Mesothelial cell of epicardium (in vitro differentiated cells): ENCODE measurements at regions not wholly inside any gene's neighbourhood (a gene's known extent, or its start where the extent isn't known, plus 50 kb on each side); places are given as distances from the start of the nearest gene placed in this dataset.

Experiments
- DNase-seq, 2 experiments: peaks; one replicate each; pipeline ENCODE4 v3.0.0; 2021; ENCODE audit warnings: low spot score in 2 of 2; ENCODE audit not compliant: unreplicated experiment in 2 of 2
- H3K27ac Mint-ChIP-seq: 2 replicates; pipeline ENCODE4 v1.8.0; 2021; ENCODE audit warnings: mixed read lengths
- H3K27me3 Mint-ChIP-seq: 2 replicates; pipeline ENCODE4 v1.8.0; 2021; ENCODE audit warnings: low read depth, mixed read lengths
- H3K36me3 Mint-ChIP-seq: 2 replicates; pipeline ENCODE4 v1.8.0; 2021; ENCODE audit warnings: mixed read lengths
- H3K4me1 Mint-ChIP-seq: 2 replicates; pipeline ENCODE4 v1.8.0; 2021; ENCODE audit warnings: mixed read lengths
- H3K4me3 Mint-ChIP-seq: 2 replicates; pipeline ENCODE4 v1.8.0; 2021; ENCODE audit warnings: mild to moderate bottlenecking, moderate library complexity, mixed read lengths
- H3K9me3 Mint-ChIP-seq: 2 replicates; pipeline ENCODE4 v1.8.0; 2021; ENCODE audit warnings: mixed read lengths
- TF ChIP-seq, protein P1 (sequence below): fragments of 200-600 bp; sonication (generic); IDR thresholded peaks from one replicate; pipeline ENCODE4 v1.5.0; 2021; ENCODE audit warnings: antibody characterized with exemption; ENCODE audit not compliant: unreplicated experiment

DNA sequence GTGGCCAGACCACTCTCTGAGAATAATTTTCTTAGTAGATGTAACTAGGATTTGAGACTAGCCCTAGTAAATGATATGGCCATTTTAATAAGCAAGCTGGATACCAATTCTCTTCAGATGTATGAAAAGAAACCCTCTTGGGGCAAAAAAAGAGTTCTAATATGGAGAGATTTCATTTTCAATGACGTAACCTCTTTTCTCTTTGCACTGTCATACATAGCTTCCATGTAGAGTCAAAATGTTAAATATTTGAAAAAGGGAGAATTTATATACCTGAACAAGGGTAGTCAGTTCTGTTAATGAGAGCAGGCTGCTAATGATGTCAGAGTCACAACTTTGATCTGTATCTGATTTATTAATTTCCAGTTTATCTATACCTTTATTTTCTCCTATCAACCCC is 120.0 kb downstream of the KBTBD8 start:
- H3K27me3 Mint-ChIP-seq: peaks cover 5% of the 10 kb centered on the region
- TF ChIP-seq, protein P1, sequence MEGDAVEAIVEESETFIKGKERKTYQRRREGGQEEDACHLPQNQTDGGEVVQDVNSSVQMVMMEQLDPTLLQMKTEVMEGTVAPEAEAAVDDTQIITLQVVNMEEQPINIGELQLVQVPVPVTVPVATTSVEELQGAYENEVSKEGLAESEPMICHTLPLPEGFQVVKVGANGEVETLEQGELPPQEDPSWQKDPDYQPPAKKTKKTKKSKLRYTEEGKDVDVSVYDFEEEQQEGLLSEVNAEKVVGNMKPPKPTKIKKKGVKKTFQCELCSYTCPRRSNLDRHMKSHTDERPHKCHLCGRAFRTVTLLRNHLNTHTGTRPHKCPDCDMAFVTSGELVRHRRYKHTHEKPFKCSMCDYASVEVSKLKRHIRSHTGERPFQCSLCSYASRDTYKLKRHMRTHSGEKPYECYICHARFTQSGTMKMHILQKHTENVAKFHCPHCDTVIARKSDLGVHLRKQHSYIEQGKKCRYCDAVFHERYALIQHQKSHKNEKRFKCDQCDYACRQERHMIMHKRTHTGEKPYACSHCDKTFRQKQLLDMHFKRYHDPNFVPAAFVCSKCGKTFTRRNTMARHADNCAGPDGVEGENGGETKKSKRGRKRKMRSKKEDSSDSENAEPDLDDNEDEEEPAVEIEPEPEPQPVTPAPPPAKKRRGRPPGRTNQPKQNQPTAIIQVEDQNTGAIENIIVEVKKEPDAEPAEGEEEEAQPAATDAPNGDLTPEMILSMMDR: no peak
- no peak for DNase-seq
- no peak overlapping the region for H3K27ac Mint-ChIP-seq
- no peaks in the 10 kb centered on the region for H3K9me3 Mint-ChIP-seq
- no peaks in the 10 kb centered on the region for H3K4me1 Mint-ChIP-seq
- no peaks in the 10 kb centered on the region for H3K36me3 Mint-ChIP-seq
- H3K4me3 Mint-ChIP-seq: no peak overlapping the region

DNA sequence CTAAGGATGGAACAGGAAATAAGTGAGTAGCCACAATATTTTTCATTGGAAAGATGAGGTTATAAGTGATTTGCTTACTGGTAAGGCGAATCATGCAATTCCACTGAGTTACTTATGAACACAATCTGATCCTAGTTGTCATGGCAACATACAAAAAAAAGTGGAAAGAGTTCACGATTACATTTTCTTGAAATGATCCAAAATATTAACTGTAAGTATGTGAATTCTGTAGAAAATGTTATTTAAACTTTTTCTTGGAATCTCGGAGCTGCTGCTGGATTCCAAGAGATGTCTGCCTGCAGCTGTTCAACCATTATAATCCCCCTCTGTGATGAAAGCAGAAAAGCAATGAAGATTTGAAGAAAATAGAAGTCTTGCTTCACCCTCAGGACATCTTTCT is 120.5 kb downstream of the KBTBD8 start:
- peaks cover 2% of the 10 kb centered on the region for H3K9me3 Mint-ChIP-seq
- peaks cover 5% of the 10 kb centered on the region for H3K27me3 Mint-ChIP-seq
- no peak overlapping the region for H3K27ac Mint-ChIP-seq
- DNase-seq: no peak
- TF ChIP-seq, protein P1: no peak
- no peak overlapping the region for H3K4me3 Mint-ChIP-seq
- no peaks in the 10 kb centered on the region for H3K36me3 Mint-ChIP-seq
- no peaks in the 10 kb centered on the region for H3K4me1 Mint-ChIP-seq

DNA sequence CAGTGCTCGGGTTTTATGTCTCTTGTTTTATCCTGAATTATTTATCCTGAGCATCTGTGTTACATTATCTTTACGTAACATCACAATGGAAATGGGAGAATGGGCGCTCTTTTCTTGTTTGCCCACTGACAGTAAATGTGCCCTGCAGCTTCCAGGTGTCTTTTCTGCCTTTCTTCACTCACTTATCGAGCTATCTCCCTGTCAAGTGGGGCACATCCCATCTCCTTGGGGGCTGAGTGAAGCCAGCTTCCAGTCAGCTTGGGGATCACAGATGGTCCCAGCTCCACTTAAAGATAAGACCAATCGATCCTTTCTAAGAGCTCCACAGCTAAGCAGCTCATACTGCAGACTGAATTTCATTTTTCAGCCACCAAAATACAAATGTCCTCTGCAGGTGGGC is 125.8 kb downstream of the KBTBD8 start:
- no peak overlapping the region for H3K4me3 Mint-ChIP-seq
- H3K36me3 Mint-ChIP-seq: no peaks in the 10 kb centered on the region
- no peaks in the 10 kb centered on the region for H3K4me1 Mint-ChIP-seq
- H3K27ac Mint-ChIP-seq: no peak overlapping the region
- peaks cover under 1% of the 10 kb centered on the region for H3K27me3 Mint-ChIP-seq
- no peak for DNase-seq
- TF ChIP-seq, protein P1: no peak
- peaks cover 21% of the 10 kb centered on the region for H3K9me3 Mint-ChIP-seq

DNA sequence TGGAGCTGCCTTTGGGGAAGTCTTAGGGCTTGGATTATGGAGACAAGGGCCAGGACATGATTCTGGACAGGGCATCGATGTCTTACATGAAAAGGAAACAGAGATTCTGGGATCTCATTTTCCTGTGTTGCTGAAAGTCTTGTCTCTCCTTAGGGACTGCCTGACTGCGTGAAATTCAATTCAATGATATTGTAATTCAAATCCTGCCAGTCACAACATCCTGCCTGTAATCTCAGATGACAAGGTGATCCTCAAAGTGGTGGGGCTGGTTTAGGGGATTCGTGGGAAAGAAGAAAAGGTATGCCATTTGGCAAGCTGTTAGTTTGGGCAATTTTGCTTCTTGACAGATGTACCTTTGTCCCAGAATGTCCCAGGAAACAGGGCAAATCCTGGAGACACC is 129.1 kb downstream of the KBTBD8 start:
- Mint-ChIP-seq H3K4me3 (no peak overlapping the region), H3K9me3 (peaks cover 21% of the 10 kb centered on the region), H3K36me3 (no peaks in the 10 kb centered on the region), H3K27me3 (no peaks in the 10 kb centered on the region), H3K4me1 (no peaks in the 10 kb centered on the region), H3K27ac (no peak overlapping the region)
- no peak for DNase-seq
- TF ChIP-seq, protein P1: no peak

DNA sequence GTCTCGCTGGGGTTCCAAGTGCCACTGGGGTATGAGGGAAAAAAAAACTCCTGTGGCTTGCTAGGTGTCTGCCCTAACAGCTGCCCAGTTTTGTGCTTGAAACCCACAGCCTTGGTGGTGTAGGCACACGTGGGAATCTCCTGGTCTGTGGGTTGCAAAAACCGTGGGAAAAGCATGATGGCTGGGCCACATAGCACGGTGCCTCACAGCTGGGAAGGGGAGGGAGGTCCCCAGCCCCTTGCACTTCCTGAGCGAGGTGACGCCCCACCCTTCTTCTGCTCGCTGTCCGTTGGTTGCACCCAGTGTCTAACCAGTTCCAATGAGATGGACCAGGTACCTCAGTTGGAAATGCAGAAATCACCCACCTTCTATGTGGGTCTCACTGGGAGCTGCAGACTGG is 144.3 kb downstream of the KBTBD8 start:
- no peak overlapping the region for H3K27ac Mint-ChIP-seq
- H3K9me3 Mint-ChIP-seq: peaks cover 30% of the 10 kb centered on the region
- H3K4me3 Mint-ChIP-seq: no peak overlapping the region
- H3K36me3 Mint-ChIP-seq: peaks cover 4% of the 10 kb centered on the region
- H3K27me3 Mint-ChIP-seq: no peaks in the 10 kb centered on the region
- TF ChIP-seq, protein P1: no peak
- no peaks in the 10 kb centered on the region for H3K4me1 Mint-ChIP-seq
- no peak for DNase-seq

DNA sequence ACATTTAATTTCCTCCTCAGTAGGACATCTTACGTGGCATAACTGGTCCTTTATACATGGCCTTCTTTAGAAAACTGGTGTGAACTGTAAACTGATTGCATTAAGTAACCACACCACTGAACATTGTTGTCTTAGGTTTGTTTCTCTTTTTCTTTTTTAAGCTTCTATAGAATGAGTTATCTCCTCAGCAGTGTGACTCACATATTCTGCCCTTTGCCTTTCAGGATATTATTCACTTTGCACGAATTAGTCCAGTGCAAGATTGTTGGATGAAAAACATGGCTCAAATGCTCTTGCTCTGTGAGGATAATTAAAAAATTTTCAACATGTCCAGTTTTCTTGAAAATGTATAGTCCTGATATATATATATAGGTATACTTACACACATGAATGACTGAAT is 147.6 kb downstream of the KBTBD8 start:
- H3K27me3 Mint-ChIP-seq: no peaks in the 10 kb centered on the region
- DNase-seq: no peak
- H3K27ac Mint-ChIP-seq: no peak overlapping the region
- TF ChIP-seq, protein P1: no peak
- no peaks in the 10 kb centered on the region for H3K4me1 Mint-ChIP-seq
- H3K36me3 Mint-ChIP-seq: no peaks in the 10 kb centered on the region
- peaks cover 11% of the 10 kb centered on the region for H3K9me3 Mint-ChIP-seq
- no peak overlapping the region for H3K4me3 Mint-ChIP-seq
